ENCODE measurements at regions not wholly inside any gene's neighbourhood (a gene's known extent, or its start where the extent isn't known, plus 50 kb on each side); places are given as distances from the start of the nearest gene placed in this dataset.

DNA sequence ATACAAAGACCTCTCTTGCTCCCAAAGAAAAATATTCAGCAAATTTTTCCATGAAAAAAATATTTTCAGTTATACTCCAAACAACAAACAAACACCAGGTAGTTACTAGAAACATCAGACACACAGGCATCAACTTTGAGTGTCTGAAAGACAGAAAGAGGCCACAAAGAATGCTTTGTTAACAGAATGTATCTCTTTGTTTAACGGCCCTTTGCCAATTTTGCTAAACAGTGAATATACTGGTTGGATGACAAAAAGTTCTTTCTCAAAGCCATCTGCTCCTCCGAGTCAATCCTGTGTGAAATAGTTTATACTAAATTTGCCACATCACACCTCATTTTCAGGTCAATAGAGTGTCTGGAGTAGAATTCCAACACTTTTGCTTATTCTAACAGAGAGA, 216.7 kb upstream of the PHF14 start:
- H3K27ac ChIP-seq (ENCODE audit: insufficient read length, low read depth, low read length): no peak overlapping the region
- no peaks in the 10 kb centered on the region for H3K79me2 ChIP-seq (ENCODE audit: insufficient read depth, low read length)
- no peak overlapping the region for H2AFZ ChIP-seq (ENCODE audit: low read length)
- H2BK12ac ChIP-seq (ENCODE audit: insufficient read length, low read depth, low read length): no peak overlapping the region
- no peak for DNase-seq
- no peak overlapping the region for H4K8ac ChIP-seq (replicated peaks; ENCODE audit: insufficient read length, low read depth, low read length)
- H3K18ac ChIP-seq (ENCODE audit: insufficient read length, low read depth, low read length): no peak overlapping the region
- H3K4me2 ChIP-seq (ENCODE audit: insufficient read depth, insufficient read length, low read length): no peak overlapping the region
- H4K5ac ChIP-seq (ENCODE audit: insufficient read length, low read depth, low read length): no peak overlapping the region
- no peak overlapping the region for H2BK120ac ChIP-seq (ENCODE audit: low read depth, low read length, poor library complexity, severe bottlenecking)
- H3K14ac ChIP-seq (ENCODE audit: insufficient read depth, low read length): no peak overlapping the region
- no peaks in the 10 kb centered on the region for H3K4me1 Mint-ChIP-seq
- TF ChIP-seq, protein P1, sequence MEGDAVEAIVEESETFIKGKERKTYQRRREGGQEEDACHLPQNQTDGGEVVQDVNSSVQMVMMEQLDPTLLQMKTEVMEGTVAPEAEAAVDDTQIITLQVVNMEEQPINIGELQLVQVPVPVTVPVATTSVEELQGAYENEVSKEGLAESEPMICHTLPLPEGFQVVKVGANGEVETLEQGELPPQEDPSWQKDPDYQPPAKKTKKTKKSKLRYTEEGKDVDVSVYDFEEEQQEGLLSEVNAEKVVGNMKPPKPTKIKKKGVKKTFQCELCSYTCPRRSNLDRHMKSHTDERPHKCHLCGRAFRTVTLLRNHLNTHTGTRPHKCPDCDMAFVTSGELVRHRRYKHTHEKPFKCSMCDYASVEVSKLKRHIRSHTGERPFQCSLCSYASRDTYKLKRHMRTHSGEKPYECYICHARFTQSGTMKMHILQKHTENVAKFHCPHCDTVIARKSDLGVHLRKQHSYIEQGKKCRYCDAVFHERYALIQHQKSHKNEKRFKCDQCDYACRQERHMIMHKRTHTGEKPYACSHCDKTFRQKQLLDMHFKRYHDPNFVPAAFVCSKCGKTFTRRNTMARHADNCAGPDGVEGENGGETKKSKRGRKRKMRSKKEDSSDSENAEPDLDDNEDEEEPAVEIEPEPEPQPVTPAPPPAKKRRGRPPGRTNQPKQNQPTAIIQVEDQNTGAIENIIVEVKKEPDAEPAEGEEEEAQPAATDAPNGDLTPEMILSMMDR (conservative IDR thresholded peaks at IDR 0.05): no peak
- H3K9me3 Mint-ChIP-seq: peaks cover 31 to 35% of the 10 kb centered on the region in 2 experiments
- no peaks in the 10 kb centered on the region for H3K27me3 Mint-ChIP-seq (ENCODE audit: low read depth)
- no peak overlapping the region for H2BK5ac ChIP-seq (ENCODE audit: insufficient read length, low read length)
- no CpG with 5 or more reads among the region's 2 CpGs for WGBS (ENCODE audit: extremely low coverage, insufficient read length, low lambda C conversion rate)
- H3K23me2 ChIP-seq (ENCODE audit: insufficient read length, low read depth, low read length, poor library complexity, severe bottlenecking): no peaks in the 10 kb centered on the region
- no peak overlapping the region for H3T11ph ChIP-seq (ENCODE audit: low read length)
- no peak overlapping the region for H3K23ac ChIP-seq (ENCODE audit: insufficient read length, low read depth, low read length)
- no peak overlapping the region for H4K91ac ChIP-seq (ENCODE audit: insufficient read length, low read depth, low read length)
- no peaks in the 10 kb centered on the region for H3K79me1 ChIP-seq (ENCODE audit: insufficient read depth, low read depth, low read length, poor library complexity, severe bottlenecking)
- H3K27ac Mint-ChIP-seq: no peak overlapping the region
- H2AK5ac ChIP-seq (ENCODE audit: insufficient read length, low read length): no peak overlapping the region
- H4K20me1 ChIP-seq (ENCODE audit: control insufficient read depth, insufficient read depth, insufficient read length): no peaks in the 10 kb centered on the region
- H3K4ac ChIP-seq (ENCODE audit: low read depth, low read length): no peak overlapping the region
- H3K9ac ChIP-seq (ENCODE audit: extremely low read depth, insufficient read length, low read length): no peak overlapping the region
- H3K56ac ChIP-seq (ENCODE audit: insufficient read length, low read depth, low read length): no peak overlapping the region
- H3K4me1 ChIP-seq (ENCODE audit: insufficient read depth, low read length): no peaks in the 10 kb centered on the region
- H2BK20ac ChIP-seq (ENCODE audit: low read depth, low read length, poor library complexity, severe bottlenecking): no peak overlapping the region
- peaks cover 5 to 18% (median 14%) of the 10 kb centered on the region in 3 experiments; a peak in 6 of 7 replicates for H3K36me3 Mint-ChIP-seq (ENCODE audit: insufficient read depth in 1 of 3, low read depth in 3 of 3)
- no peaks in the 10 kb centered on the region for H3K9me3 ChIP-seq (ENCODE audit: control insufficient read depth, low read depth, low read length)
- no peak overlapping the region for H2BK15ac ChIP-seq (ENCODE audit: low read depth, low read length)
- H3K4me3 Mint-ChIP-seq: no peak overlapping the region
- no peaks in the 10 kb centered on the region for H3K27me3 ChIP-seq (ENCODE audit: insufficient read depth, low read length)

Measured in H9 (cell line).